ENCODE measurements at regions not wholly inside any gene's neighbourhood (a gene's known extent, or its start where the extent isn't known, plus 50 kb on each side); places are given as distances from the start of the nearest gene placed in this dataset.
"Not testable (repeated sequence)": the region's sequence is repeated elsewhere in the genome, so short reads cannot be mapped to it uniquely, and the experiment has no call there.

DNA sequence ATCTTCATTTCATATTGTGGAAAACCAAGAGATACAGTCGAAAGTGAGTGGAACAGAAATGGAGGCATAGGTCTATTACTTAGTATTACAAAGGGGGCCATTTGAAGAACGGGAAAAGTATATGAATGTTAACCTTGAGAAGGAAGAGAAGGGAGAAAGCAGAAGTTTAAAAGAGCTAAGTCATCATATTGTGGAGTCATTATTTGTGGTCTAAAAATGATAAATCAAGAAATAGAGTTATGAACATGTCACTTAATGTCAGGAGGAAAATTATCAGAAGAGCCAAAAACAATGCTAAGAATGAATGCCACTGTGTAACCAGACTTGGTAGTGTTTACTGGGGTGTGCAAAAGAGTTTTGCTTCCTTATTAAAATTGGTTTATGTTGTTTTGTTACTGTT lies 589.5 kb upstream of the LCORL start:
- DNase-seq = no peak
- Histone ChIP-seq H3K27ac (no peak overlapping the region), H3K4me1 (no peaks in the 10 kb centered on the region), H3K9me3 (replicated peaks) (no peaks in the 10 kb centered on the region), H3K4me3 (no peak overlapping the region), H3K36me3 (no peaks in the 10 kb centered on the region), H3K27me3 (no peaks in the 10 kb centered on the region)

DNA sequence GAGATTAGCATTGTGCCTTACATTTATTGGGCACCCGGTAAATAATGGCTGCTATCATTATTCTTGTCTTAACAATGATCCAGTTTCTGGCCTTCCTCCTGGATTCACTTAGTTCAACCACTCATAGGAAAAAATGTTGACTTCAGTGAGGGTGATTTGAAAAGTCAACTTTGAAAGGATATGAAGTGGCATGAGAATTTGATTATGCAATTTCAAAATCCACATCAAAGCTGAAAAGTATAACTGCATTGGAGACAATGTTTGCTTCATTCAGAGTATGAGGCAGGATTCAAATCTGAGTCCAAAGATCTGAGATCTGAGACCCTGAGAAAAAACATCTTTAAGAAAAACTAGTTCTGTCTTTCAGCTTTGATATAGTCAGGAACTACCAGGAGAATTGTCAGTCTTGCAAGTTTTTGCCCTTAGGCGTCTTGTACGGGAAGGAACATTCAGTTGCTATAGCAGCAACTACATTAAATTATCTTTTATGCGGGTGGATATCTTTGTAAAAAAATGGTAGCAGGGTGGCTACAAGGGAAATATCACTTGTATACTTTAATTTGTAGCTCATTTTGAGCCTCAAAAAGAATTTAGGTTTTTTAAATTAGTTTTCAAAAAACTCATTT lies 587.5 kb upstream of the LCORL start:
- H3K4me1 ChIP-seq = no peaks in the 10 kb centered on the region
- H3K4me3 ChIP-seq = no peak overlapping the region
- DNase-seq = no peak

DNA sequence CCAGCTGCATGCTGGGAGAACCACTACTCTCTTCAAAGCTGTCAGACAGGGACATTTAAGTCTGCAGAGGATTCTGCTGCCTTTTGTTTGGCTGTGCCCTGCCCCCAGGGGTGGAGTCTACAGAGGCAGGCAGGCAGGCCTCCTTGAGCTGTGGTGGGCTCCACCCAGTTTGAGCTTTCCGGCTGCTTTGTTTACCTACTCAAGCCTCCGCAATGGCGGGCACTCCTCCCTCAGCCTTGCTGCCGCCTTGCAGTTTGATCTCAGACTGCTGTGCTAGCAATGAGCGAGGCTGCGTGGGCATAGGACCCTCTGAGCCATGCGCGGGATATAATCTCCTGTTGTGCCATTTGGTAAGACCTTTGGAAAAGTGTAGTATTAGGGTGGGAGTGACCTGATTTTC lies 581.1 kb upstream of the LCORL start:
- not testable (repeated sequence) for DNase-seq; H3K36me3 ChIP-seq; H3K4me1 ChIP-seq; H3K27ac ChIP-seq; H3K27me3 ChIP-seq; H3K9me3 ChIP-seq (replicated peaks); H3K4me3 ChIP-seq

More for the DNA sequence above, 587.5 kb upstream of the LCORL start:
- Histone ChIP-seq H3K27me3 (no peaks in the 10 kb centered on the region), H3K27ac (no peak overlapping the region), H3K36me3 (no peaks in the 10 kb centered on the region), H3K9me3 (replicated peaks) (no peaks in the 10 kb centered on the region)

DNA sequence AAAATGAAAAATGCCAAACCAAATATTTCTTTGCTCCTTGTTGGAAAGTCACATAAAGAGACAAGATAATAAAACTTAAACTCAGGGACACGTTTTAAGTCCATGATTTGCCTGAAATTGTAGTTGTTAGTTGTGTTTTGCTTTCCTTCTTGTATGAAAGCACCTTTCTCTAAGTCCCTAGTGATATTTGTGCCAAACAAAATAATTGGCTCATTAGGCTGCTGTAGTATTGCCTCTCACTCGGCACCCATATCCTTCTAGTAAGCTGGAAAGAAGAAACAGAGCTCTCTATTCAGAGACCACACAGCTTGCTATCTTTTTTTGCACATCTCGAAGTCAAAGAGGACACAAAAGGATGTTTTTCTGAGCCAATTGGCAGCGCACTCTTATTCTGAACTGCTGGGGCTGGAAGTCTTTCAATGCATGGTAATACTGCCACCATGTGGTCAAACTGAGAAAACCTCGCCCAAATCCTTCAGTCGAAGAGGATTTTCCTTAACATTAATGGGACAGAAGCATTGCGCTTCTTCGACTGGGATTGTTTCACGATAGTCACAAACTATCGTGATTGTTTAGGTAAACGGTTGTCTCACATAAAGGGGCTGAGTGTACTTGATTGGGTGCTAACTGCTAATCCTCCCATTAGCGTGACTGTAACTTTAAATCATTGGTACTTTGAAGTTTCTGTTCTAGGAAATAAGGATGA lies 571.9 kb upstream of the LCORL start:
- Histone ChIP-seq H3K4me3 (no peak overlapping the region), H3K4me1 (peaks cover 4% of the 10 kb centered on the region; the same call in 1 of the 2 replicates), H3K36me3 (no peaks in the 10 kb centered on the region), H3K27ac (no peak overlapping the region), H3K9me3 (replicated peaks) (no peaks in the 10 kb centered on the region), H3K27me3 (no peaks in the 10 kb centered on the region)
- peak; percentile 32 to 81 for DNase-seq

GRCh38 chr4:18582841-18583240 lies 561.3 kb upstream of the LCORL start:
- no peaks in the 10 kb centered on the region for H3K36me3 ChIP-seq
- H3K4me3 ChIP-seq = no peak overlapping the region
- no peaks in the 10 kb centered on the region; the same call in none of the 2 replicates for H3K27me3 ChIP-seq
- no peaks in the 10 kb centered on the region for H3K4me1 ChIP-seq
- no peak for DNase-seq
- H3K27ac ChIP-seq = no peak overlapping the region
- H3K9me3 ChIP-seq (replicated peaks) = no peaks in the 10 kb centered on the region

DNA sequence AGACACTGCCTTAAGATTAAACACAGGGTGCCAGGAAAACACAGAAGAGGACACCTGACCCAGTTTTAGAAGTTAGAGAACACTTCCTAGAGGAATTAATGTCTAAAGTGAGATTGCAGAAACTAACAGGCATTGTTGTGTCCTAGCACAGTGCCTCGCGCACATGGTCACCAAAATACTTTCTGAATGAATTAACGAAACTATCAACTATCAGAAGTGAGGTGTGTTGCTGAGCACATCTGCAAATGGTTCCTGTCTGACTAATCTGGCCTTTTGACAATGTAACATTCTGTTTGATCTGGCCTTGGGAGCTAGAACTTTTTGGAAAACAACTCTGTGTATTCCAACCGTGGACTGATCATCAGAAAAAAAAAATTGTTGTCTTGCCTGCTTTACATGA lies 556.8 kb upstream of the LCORL start:
- no peaks in the 10 kb centered on the region; the same call in none of the 2 replicates for H3K27me3 ChIP-seq
- no peaks in the 10 kb centered on the region for H3K36me3 ChIP-seq
- no peak overlapping the region for H3K4me3 ChIP-seq
- H3K4me1 ChIP-seq = no peaks in the 10 kb centered on the region
- no peaks in the 10 kb centered on the region for H3K9me3 ChIP-seq (replicated peaks)
- no peak for DNase-seq
- no peak overlapping the region for H3K27ac ChIP-seq

- Histone ChIP-seq H3K27me3 (no peaks in the 10 kb centered on the region), H3K36me3 (no peaks in the 10 kb centered on the region), H3K27ac (no peak overlapping the region), H3K4me1 (no peaks in the 10 kb centered on the region; the same call in 1 of the 2 replicates), H3K9me3 (replicated peaks) (no peaks in the 10 kb centered on the region), H3K4me3 (no peak overlapping the region)
- DNase-seq = no peak
These were observed 550.9 kb upstream of the LCORL start for GRCh38 chr4:18572481-18572880.

- DNase-seq = peak in 1 of 2 experiments; percentile 21
- no peak overlapping the region for H3K27ac ChIP-seq
- H3K4me1 ChIP-seq = no peaks in the 10 kb centered on the region; the same call in 1 of the 2 replicates
- H3K36me3 ChIP-seq = no peaks in the 10 kb centered on the region
- H3K4me3 ChIP-seq = no peak overlapping the region
- H3K9me3 ChIP-seq (replicated peaks) = no peaks in the 10 kb centered on the region
- H3K27me3 ChIP-seq = no peaks in the 10 kb centered on the region
These were observed 549.8 kb upstream of the LCORL start for GRCh38 chr4:18571301-18571761.

- Histone ChIP-seq H3K4me1 (no peaks in the 10 kb centered on the region; the same call in 1 of the 2 replicates), H3K27me3 (no peaks in the 10 kb centered on the region), H3K27ac (no peak overlapping the region), H3K36me3 (no peaks in the 10 kb centered on the region), H3K4me3 (no peak overlapping the region), H3K9me3 (replicated peaks) (no peaks in the 10 kb centered on the region)
- DNase-seq = no peak
These were observed 548.8 kb upstream of the LCORL start for GRCh38 chr4:18570370-18570769.

DNA sequence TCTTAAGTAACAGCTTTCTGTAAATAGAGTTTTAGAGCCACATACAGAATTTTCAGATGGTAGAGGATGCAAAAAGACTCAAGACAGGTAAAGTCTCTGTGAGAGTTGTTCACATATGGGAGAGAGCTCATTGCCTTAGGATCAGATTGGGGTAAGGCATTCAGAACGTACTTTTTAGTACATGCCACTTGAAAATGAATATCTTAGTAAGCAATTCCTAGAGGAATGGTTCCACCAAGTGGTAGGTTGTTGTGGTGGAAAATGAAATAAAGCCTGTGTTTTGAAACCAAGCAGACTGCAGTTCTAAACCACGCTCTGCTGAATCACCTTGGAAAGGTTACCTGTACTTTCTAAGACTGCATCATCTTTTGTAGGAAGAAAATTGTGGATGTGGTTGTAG lies 547.0 kb upstream of the LCORL start:
- no peak overlapping the region for H3K4me3 ChIP-seq
- no peaks in the 10 kb centered on the region for H3K36me3 ChIP-seq
- DNase-seq = peak in 1 of 2 experiments; percentile 4
- no peak overlapping the region for H3K27ac ChIP-seq
- H3K4me1 ChIP-seq = no peaks in the 10 kb centered on the region; the same call in 1 of the 2 replicates
- H3K9me3 ChIP-seq (replicated peaks) = no peaks in the 10 kb centered on the region
- H3K27me3 ChIP-seq = no peaks in the 10 kb centered on the region

GRCh38 chr4:18566970-18567799 lies 545.6 kb upstream of the LCORL start:
- H3K9me3 ChIP-seq (replicated peaks) = no peaks in the 10 kb centered on the region
- no peaks in the 10 kb centered on the region for H3K36me3 ChIP-seq
- H3K27ac ChIP-seq = no peak overlapping the region
- H3K27me3 ChIP-seq = no peaks in the 10 kb centered on the region
- no peak for DNase-seq
- no peaks in the 10 kb centered on the region; the same call in 1 of the 2 replicates for H3K4me1 ChIP-seq
- no peak overlapping the region for H3K4me3 ChIP-seq

DNA sequence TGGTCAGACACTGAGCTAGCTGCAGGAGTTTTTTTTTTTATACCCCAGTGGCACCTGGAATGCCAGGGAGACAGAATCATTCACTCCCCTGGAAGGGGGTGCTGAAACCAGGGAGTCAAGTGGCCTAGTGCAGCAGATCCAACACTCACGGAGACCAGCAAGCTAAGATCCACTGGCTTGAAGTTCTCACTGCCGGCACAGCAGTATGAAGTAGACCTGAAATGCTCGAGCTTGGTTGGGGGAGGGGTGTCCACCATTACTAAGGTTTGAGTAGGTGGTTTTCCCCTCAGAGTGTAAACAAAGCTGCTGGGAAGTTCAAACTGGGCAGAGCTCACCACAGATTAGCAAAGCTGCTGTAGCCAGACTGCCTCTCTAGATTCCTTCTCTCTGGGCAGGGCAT lies 537.9 kb upstream of the LCORL start:
- no peak overlapping the region for H3K27ac ChIP-seq
- no peaks in the 10 kb centered on the region for H3K36me3 ChIP-seq
- H3K4me1 ChIP-seq = no peaks in the 10 kb centered on the region
- no peak for DNase-seq
- no peaks in the 10 kb centered on the region for H3K27me3 ChIP-seq
- H3K4me3 ChIP-seq = no peak overlapping the region
- H3K9me3 ChIP-seq (replicated peaks) = no peaks in the 10 kb centered on the region

DNA sequence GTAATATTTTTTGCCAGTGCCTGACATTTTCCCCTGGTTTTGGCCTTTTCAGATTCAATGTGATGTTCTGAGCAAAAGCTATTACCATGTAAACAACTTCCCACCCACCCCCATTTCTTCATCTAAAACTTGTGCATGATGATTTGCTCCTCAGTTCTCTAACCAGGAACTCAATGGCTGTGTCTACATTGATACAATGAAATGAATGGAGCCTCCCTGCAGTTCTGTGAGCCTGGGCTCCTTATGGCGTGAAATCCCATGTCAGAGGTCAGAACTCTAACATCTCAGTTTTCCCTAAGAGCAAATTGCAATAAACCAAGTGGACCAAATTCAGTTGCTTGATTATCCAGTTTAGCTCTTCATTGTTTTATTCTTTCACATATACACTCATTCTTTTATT lies 534.8 kb upstream of the LCORL start:
- H3K27me3 ChIP-seq = no peaks in the 10 kb centered on the region
- H3K36me3 ChIP-seq = no peaks in the 10 kb centered on the region
- H3K27ac ChIP-seq = no peak overlapping the region
- H3K9me3 ChIP-seq (replicated peaks) = no peaks in the 10 kb centered on the region
- no peak for DNase-seq
- H3K4me1 ChIP-seq = no peaks in the 10 kb centered on the region
- no peak overlapping the region for H3K4me3 ChIP-seq

- no peaks in the 10 kb centered on the region for H3K4me1 ChIP-seq
- no peaks in the 10 kb centered on the region for H3K9me3 ChIP-seq (replicated peaks)
- no peak overlapping the region for H3K27ac ChIP-seq
- no peaks in the 10 kb centered on the region for H3K27me3 ChIP-seq
- DNase-seq = no peak
- H3K4me3 ChIP-seq = no peak overlapping the region
- H3K36me3 ChIP-seq = no peaks in the 10 kb centered on the region
These were observed 518.8 kb upstream of the LCORL start for GRCh38 chr4:18540349-18540748.

- DNase-seq = no peak
- Histone ChIP-seq H3K9me3 (replicated peaks) (no peaks in the 10 kb centered on the region), H3K36me3 (no peaks in the 10 kb centered on the region), H3K27me3 (no peaks in the 10 kb centered on the region; the same call in 1 of the 2 replicates), H3K4me3 (no peak overlapping the region), H3K4me1 (no peaks in the 10 kb centered on the region), H3K27ac (no peak overlapping the region)
These were observed 516.6 kb upstream of the LCORL start for GRCh38 chr4:18538121-18538520.

Data from SJCRH30 (cell line).